MM.1S (cell line): ENCODE measurements at regions not wholly inside any gene's neighbourhood (a gene's known extent, or its start where the extent isn't known, plus 50 kb on each side); places are given as distances from the start of the nearest gene placed in this dataset.

Experiments
- EZH2 ChIP-seq: fragments of 300-600 bp; sonication (generic); optimal IDR thresholded peaks from 2 replicates; pipeline ENCODE3; 2017; ENCODE audit warnings: low read depth, mild to moderate bottlenecking, antibody characterized with exemption, low read length, mixed read lengths
- EZH2phosphoT487 ChIP-seq: fragments of 300-600 bp; sonication (generic); IDR thresholded peaks from 2 replicates; pipeline ENCODE4 v1.6.1; 2018; ENCODE audit warnings: antibody characterized with exemption, low read length
- TF ChIP-seq, protein P1 (sequence below): fragments of 300-600 bp; sonication (generic); IDR thresholded peaks from 2 replicates; pipeline ENCODE4 v1.5.1; 2016; ENCODE audit warnings: antibody characterized with exemption, low read length, mixed read lengths

- TF ChIP-seq EZH2 (no peak), EZH2phosphoT487 (no peak)
- TF ChIP-seq, protein P1, sequence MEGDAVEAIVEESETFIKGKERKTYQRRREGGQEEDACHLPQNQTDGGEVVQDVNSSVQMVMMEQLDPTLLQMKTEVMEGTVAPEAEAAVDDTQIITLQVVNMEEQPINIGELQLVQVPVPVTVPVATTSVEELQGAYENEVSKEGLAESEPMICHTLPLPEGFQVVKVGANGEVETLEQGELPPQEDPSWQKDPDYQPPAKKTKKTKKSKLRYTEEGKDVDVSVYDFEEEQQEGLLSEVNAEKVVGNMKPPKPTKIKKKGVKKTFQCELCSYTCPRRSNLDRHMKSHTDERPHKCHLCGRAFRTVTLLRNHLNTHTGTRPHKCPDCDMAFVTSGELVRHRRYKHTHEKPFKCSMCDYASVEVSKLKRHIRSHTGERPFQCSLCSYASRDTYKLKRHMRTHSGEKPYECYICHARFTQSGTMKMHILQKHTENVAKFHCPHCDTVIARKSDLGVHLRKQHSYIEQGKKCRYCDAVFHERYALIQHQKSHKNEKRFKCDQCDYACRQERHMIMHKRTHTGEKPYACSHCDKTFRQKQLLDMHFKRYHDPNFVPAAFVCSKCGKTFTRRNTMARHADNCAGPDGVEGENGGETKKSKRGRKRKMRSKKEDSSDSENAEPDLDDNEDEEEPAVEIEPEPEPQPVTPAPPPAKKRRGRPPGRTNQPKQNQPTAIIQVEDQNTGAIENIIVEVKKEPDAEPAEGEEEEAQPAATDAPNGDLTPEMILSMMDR: no peak
These were observed 126.7 kb downstream of the INHBA start for GRCh38 chr7:41576166-41576565.
